Ovary (tissue), 7 donors: ENCODE measurements at regions not wholly inside any gene's neighbourhood (a gene's known extent, or its start where the extent isn't known, plus 50 kb on each side); places are given as distances from the start of the nearest gene placed in this dataset.
A peak's percentile ranks its signal among the peaks of the same experiment; 100 is the strongest.

Experiments
- DNase-seq, 5 donors: peaks; one replicate each; pipeline ENCODE4 v3.0.0-alpha.2; 2019 to 2020
- H3K27ac ChIP-seq, 2 donors: fragments of 200-600 bp; one replicate each; pipeline versions ENCODE4 v1.5.1 to v1.8.0; 2019 to 2022
- H3K27me3 ChIP-seq: fragments of 200-600 bp; one replicate; pipeline ENCODE4 v1.8.0; 2022
- H3K36me3 ChIP-seq: fragments of 200-600 bp; sonication (generic); one replicate; pipeline ENCODE4 v1.5.1; 2019
- H3K4me1 ChIP-seq: one replicate; pipeline ENCODE4 v1.8.1; 2013; ENCODE audit warnings: mild to moderate bottlenecking, moderate library complexity; ENCODE audit not compliant: insufficient read depth
- H3K4me3 ChIP-seq: fragments of 200-600 bp; sonication (generic); one replicate; pipeline ENCODE4 v1.5.1; 2017
- H3K9me3 ChIP-seq, 2 donors: fragments of 200-600 bp in 1 of 2; sonication (generic) in 1 of 2; one replicate each; pipeline versions ENCODE4 v1.5.1 to v1.8.1; 2013 to 2019; ENCODE audit warnings: mild to moderate bottlenecking in 1 of 2, moderate library complexity in 1 of 2
- CTCF ChIP-seq, 3 donors: fragments of 450-650 bp in 2 of 3; fragments of 200-600 bp in 1 of 3; IDR thresholded peaks; one replicate each; pipeline versions ENCODE4 v1.5.1 to v1.8.0; 2016 to 2022; ENCODE audit warnings: antibody characterized with exemption in 3 of 3, mild to moderate bottlenecking in 1 of 3
- EP300 ChIP-seq: sonication (generic); formaldehyde crosslinking; IDR thresholded peaks from one replicate; pipeline ENCODE4 v1.6.1; 2017; ENCODE audit warnings: antibody characterized with exemption
- POLR2A ChIP-seq: fragments of 450-650 bp; IDR thresholded peaks from one replicate; pipeline ENCODE4 v1.6.1; 2017; ENCODE audit warnings: antibody characterized with exemption, mild to moderate bottlenecking, moderate library complexity
- WGBS, 3 donors: extraction: QIAGEN DNeasy Blood & Tissue Kit in 1 of 3; methylation state at CpG; one replicate each; pipeline versions ENCODE4 v1.1.5 to v1.1.7; 2013 to 2017; 5-methylcytosine and 5-hydroxymethylcytosine counted together
- intact Hi-C, 4 donors: fragments of 100-400 bp; cut with DNase I; formaldehyde crosslinking; loops; one replicate each; pipeline versions ENCODE4 v1.11.0 to v1.15.1; 2022 to 2023
- donor health status: DM: no; HTN: no; CAD: no; lungs with moderate emphysema.
- donor health status: DM: no; HTN: no; CAD: no.
- donor health status: Bipolar disorder and iron deficiency.
- donor health status: DM: no; HTN: no; CAD: no.
- donor health status: DM: yes; HTN: yes; CAD: no.

- DNase-seq = no peak
- no peaks in the 10 kb centered on the region for H3K9me3 ChIP-seq
- TF ChIP-seq POLR2A = no peak
- no peak for TF ChIP-seq EP300
- TF ChIP-seq CTCF (IDR thresholded peaks at IDR 0.05) = no peak
- H3K4me3 ChIP-seq = no peak overlapping the region
- peaks cover 3% of the 10 kb centered on the region for H3K4me1 ChIP-seq
- no peaks in the 10 kb centered on the region for H3K36me3 ChIP-seq
- WGBS, 3 donors = 95 to 97% (median 95%) methylated on average over 5 of the region's 5 CpGs
- H3K27ac ChIP-seq = no peak overlapping the region
- no peaks in the 10 kb centered on the region for H3K27me3 ChIP-seq
- intact Hi-C loops = no loop called here
Observed at GRCh38 chr12:30824311-30824710, 69.6 kb upstream of the CAPRIN2 start.

DNA sequence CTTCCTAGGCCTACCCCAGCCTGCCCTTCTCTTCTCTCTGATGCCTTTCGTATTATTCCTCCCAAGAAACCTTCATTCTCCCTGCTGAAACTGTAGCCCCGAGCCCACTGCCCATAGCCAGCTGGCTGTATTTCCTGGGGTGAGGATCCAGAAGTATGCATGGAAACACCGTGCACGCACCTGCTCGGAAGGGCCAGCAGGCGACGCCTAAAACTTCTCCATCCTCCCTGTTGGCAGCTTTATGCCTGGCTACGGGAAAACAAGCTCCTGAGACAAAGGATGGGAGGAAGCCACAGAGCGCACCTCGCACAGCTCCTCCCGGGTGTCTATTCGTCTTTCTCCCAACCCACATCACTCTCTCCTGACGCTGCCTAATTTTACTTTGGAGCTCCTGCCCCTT, 69.0 kb upstream of the CAPRIN2 start:
- intact Hi-C loops = no loop called here
- Histone ChIP-seq H3K36me3 (no peaks in the 10 kb centered on the region), H3K4me3 (no peak overlapping the region), H3K4me1 (peaks cover 3% of the 10 kb centered on the region), H3K27ac (no peak overlapping the region), H3K9me3 (no peaks in the 10 kb centered on the region), H3K27me3 (no peaks in the 10 kb centered on the region)
- DNase-seq = no peak
- TF ChIP-seq EP300 (no peak), POLR2A (no peak), CTCF (IDR thresholded peaks at IDR 0.05) (no peak)
- 87 to 94% (median 89%) methylated on average over 12 to 13 of the region's 13 CpGs for WGBS, 3 donors

GRCh38 chr12:30823156-30823699, 68.5 kb upstream of the CAPRIN2 start:
- no peak for TF ChIP-seq POLR2A
- 45 to 51% (median 48%) methylated on average over 32 of the region's 32 CpGs for WGBS, 3 donors
- Histone ChIP-seq H3K4me1 (peaks cover 3% of the 10 kb centered on the region), H3K4me3 (peak overlapping the region; percentile 47), H3K27me3 (no peaks in the 10 kb centered on the region), H3K9me3 (no peaks in the 10 kb centered on the region), H3K27ac (peak overlapping the region; percentile 32 to 77), H3K36me3 (no peaks in the 10 kb centered on the region)
- intact Hi-C loops = no loop called here
- peak in 4 of 5 donors; percentile 36 to 57 (median 46) for DNase-seq

GRCh38 chr12:30822385-30823155, 67.8 kb upstream of the CAPRIN2 start:
- Histone ChIP-seq H3K4me1 (peaks cover 3% of the 10 kb centered on the region), H3K36me3 (no peaks in the 10 kb centered on the region), H3K4me3 (peak overlapping the region; percentile 47), H3K9me3 (no peaks in the 10 kb centered on the region), H3K27ac (peak overlapping the region; percentile 32 to 77), H3K27me3 (no peaks in the 10 kb centered on the region)
- WGBS, 3 donors = 3 to 7% (median 4%) methylated on average over 49 to 50 of the region's 50 CpGs
- intact Hi-C loops = no loop called here
- TF ChIP-seq POLR2A (no peak), EP300 (no peak), CTCF (IDR thresholded peaks at IDR 0.05) (no peak)
- DNase-seq = peak; percentile 49 to 77 (median 75)

GRCh38 chr12:30820406-30820946, 65.7 kb upstream of the CAPRIN2 start:
- Histone ChIP-seq H3K36me3 (no peaks in the 10 kb centered on the region), H3K4me3 (no peak overlapping the region), H3K9me3 (no peaks in the 10 kb centered on the region), H3K27ac (no peak overlapping the region), H3K27me3 (no peaks in the 10 kb centered on the region), H3K4me1 (peaks cover 3% of the 10 kb centered on the region)
- WGBS, 3 donors = 20 to 44% (median 30%) methylated on average over 2 of the region's 2 CpGs
- intact Hi-C loops = no loop called here
- DNase-seq = no peak
- TF ChIP-seq CTCF (IDR thresholded peaks at IDR 0.05) (no peak), POLR2A (no peak), EP300 (no peak)
